ENCODE measurements at regions not wholly inside any gene's neighbourhood (a gene's known extent, or its start where the extent isn't known, plus 50 kb on each side); places are given as distances from the start of the nearest gene placed in this dataset.

- no peaks in the 10 kb centered on the region for H3K9me3 ChIP-seq (ENCODE audit: insufficient read depth, low read length)
- no peaks in the 10 kb centered on the region for H3K9me2 ChIP-seq (replicated peaks; ENCODE audit: insufficient read depth, low read length)
- no peak overlapping the region for H3K9ac ChIP-seq (ENCODE audit: low read length)
- no peaks in the 10 kb centered on the region for H3K79me2 ChIP-seq (ENCODE audit: insufficient read depth, low read length)
- no peaks in the 10 kb centered on the region for H4K20me1 ChIP-seq (ENCODE audit: low read depth, low read length)
- H2AFZ ChIP-seq (ENCODE audit: low read depth, low read length, severe bottlenecking): no peak overlapping the region
- no peak overlapping the region for H3K27ac ChIP-seq (ENCODE audit: low read depth, low read length)
- no peaks in the 10 kb centered on the region for H3F3A ChIP-seq (ENCODE audit: insufficient read depth)
- H3K27me3 ChIP-seq (ENCODE audit: low read length): no peaks in the 10 kb centered on the region
- no peak overlapping the region for H3K4me2 ChIP-seq (ENCODE audit: low read depth, low read length, poor library complexity, severe bottlenecking)
- H3K36me3 ChIP-seq (ENCODE audit: low read length): no peaks in the 10 kb centered on the region
- no peak for TF ChIP-seq EZH2phosphoT487 (conservative IDR thresholded peaks at IDR 0.05; ENCODE audit: low read length)
- TF ChIP-seq, protein P1, sequence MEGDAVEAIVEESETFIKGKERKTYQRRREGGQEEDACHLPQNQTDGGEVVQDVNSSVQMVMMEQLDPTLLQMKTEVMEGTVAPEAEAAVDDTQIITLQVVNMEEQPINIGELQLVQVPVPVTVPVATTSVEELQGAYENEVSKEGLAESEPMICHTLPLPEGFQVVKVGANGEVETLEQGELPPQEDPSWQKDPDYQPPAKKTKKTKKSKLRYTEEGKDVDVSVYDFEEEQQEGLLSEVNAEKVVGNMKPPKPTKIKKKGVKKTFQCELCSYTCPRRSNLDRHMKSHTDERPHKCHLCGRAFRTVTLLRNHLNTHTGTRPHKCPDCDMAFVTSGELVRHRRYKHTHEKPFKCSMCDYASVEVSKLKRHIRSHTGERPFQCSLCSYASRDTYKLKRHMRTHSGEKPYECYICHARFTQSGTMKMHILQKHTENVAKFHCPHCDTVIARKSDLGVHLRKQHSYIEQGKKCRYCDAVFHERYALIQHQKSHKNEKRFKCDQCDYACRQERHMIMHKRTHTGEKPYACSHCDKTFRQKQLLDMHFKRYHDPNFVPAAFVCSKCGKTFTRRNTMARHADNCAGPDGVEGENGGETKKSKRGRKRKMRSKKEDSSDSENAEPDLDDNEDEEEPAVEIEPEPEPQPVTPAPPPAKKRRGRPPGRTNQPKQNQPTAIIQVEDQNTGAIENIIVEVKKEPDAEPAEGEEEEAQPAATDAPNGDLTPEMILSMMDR (IDR thresholded peaks at IDR 0.05; ENCODE audit: insufficient read depth, low read length, poor library complexity, severe bottlenecking): no peak
- H3K4me3 ChIP-seq (ENCODE audit: insufficient read depth, low read length, poor library complexity, severe bottlenecking): no peak overlapping the region
Measured at GRCh38 chr1:81129366-81129765, 671.4 kb upstream of the ADGRL2 start.

GRCh38 chr1:81128079-81128478 lies 672.7 kb upstream of the ADGRL2 start:
- H4K20me1 ChIP-seq (ENCODE audit: low read depth, low read length): no peaks in the 10 kb centered on the region
- no peak overlapping the region for H3K27ac ChIP-seq (ENCODE audit: low read depth, low read length)
- no peaks in the 10 kb centered on the region for H3K27me3 ChIP-seq (ENCODE audit: low read length)
- no peak overlapping the region for H3K4me3 ChIP-seq (ENCODE audit: insufficient read depth, low read length, poor library complexity, severe bottlenecking)
- TF ChIP-seq, protein P1 (IDR thresholded peaks at IDR 0.05; ENCODE audit: insufficient read depth, low read length, poor library complexity, severe bottlenecking): no peak
- TF ChIP-seq EZH2phosphoT487 (conservative IDR thresholded peaks at IDR 0.05; ENCODE audit: low read length): no peak
- no peaks in the 10 kb centered on the region for H3K79me2 ChIP-seq (ENCODE audit: insufficient read depth, low read length)
- no peaks in the 10 kb centered on the region for H3K36me3 ChIP-seq (ENCODE audit: low read length)
- H3K4me2 ChIP-seq (ENCODE audit: low read depth, low read length, poor library complexity, severe bottlenecking): no peak overlapping the region
- H3K9me2 ChIP-seq (replicated peaks; ENCODE audit: insufficient read depth, low read length): no peaks in the 10 kb centered on the region
- H3F3A ChIP-seq (ENCODE audit: insufficient read depth): no peaks in the 10 kb centered on the region
- no peaks in the 10 kb centered on the region for H3K9me3 ChIP-seq (ENCODE audit: insufficient read depth, low read length)
- no peak overlapping the region for H3K9ac ChIP-seq (ENCODE audit: low read length)
- H2AFZ ChIP-seq (ENCODE audit: low read depth, low read length, severe bottlenecking): no peak overlapping the region

- H4K20me1 ChIP-seq (ENCODE audit: low read depth, low read length): no peaks in the 10 kb centered on the region
- H3K4me3 ChIP-seq (ENCODE audit: insufficient read depth, low read length, poor library complexity, severe bottlenecking): no peak overlapping the region
- no peaks in the 10 kb centered on the region for H3K36me3 ChIP-seq (ENCODE audit: low read length)
- TF ChIP-seq, protein P1 (IDR thresholded peaks at IDR 0.05; ENCODE audit: insufficient read depth, low read length, poor library complexity, severe bottlenecking): no peak
- no peak for TF ChIP-seq EZH2phosphoT487 (conservative IDR thresholded peaks at IDR 0.05; ENCODE audit: low read length)
- no peaks in the 10 kb centered on the region for H3K79me2 ChIP-seq (ENCODE audit: insufficient read depth, low read length)
- H3K27ac ChIP-seq (ENCODE audit: low read depth, low read length): no peak overlapping the region
- no peaks in the 10 kb centered on the region for H3K9me2 ChIP-seq (replicated peaks; ENCODE audit: insufficient read depth, low read length)
- no peak overlapping the region for H3K4me2 ChIP-seq (ENCODE audit: low read depth, low read length, poor library complexity, severe bottlenecking)
- no peak overlapping the region for H2AFZ ChIP-seq (ENCODE audit: low read depth, low read length, severe bottlenecking)
- no peaks in the 10 kb centered on the region for H3K9me3 ChIP-seq (ENCODE audit: insufficient read depth, low read length)
- no peak overlapping the region for H3K9ac ChIP-seq (ENCODE audit: low read length)
- no peaks in the 10 kb centered on the region for H3K27me3 ChIP-seq (ENCODE audit: low read length)
- H3F3A ChIP-seq (ENCODE audit: insufficient read depth): no peaks in the 10 kb centered on the region
Measured at GRCh38 chr1:81126989-81127581, 673.6 kb upstream of the ADGRL2 start.

All from SU-DHL-6 (cell line).